Fibroblast of villous mesenchyme (primary cell): ENCODE measurements at regions not wholly inside any gene's neighbourhood (a gene's known extent, or its start where the extent isn't known, plus 50 kb on each side); places are given as distances from the start of the nearest gene placed in this dataset.

Experiments used
- DNase-seq: peaks from one replicate; pipeline ENCODE4 v3.0.0-alpha.2; 2010; ENCODE audit warnings: low read depth
- H3K4me3 ChIP-seq: 2 replicates; pipeline ENCODE4 v1.5.1; 2011; ENCODE audit warnings: low read depth, mild to moderate bottlenecking, low read length
- CTCF ChIP-seq: IDR thresholded peaks from 2 replicates; pipeline ENCODE4 v1.5.1; 2012; ENCODE audit warnings: low read depth, mild to moderate bottlenecking, low read length; ENCODE audit not compliant: insufficient read depth

- no peak overlapping the region for H3K4me3 ChIP-seq
- no peak for TF ChIP-seq CTCF
- no peak for DNase-seq
These were observed 200.0 kb upstream of the MKI67 start for GRCh38 chr10:128326251-128326650.

- H3K4me3 ChIP-seq: no peak overlapping the region
- no peak for TF ChIP-seq CTCF
- no peak for DNase-seq
These were observed 200.6 kb upstream of the MKI67 start for GRCh38 chr10:128326851-128327250.

- no peak for TF ChIP-seq CTCF
- H3K4me3 ChIP-seq: no peak overlapping the region
- no peak for DNase-seq
These were observed 210.2 kb upstream of the MKI67 start for GRCh38 chr10:128336401-128336800.

GRCh38 chr10:128337860-128338378 lies 211.7 kb upstream of the MKI67 start:
- H3K4me3 ChIP-seq: no peak overlapping the region
- no peak for TF ChIP-seq CTCF
- no peak for DNase-seq

GRCh38 chr10:128338951-128339350 lies 212.7 kb upstream of the MKI67 start:
- DNase-seq: no peak
- no peak overlapping the region for H3K4me3 ChIP-seq
- TF ChIP-seq CTCF: no peak

GRCh38 chr10:128339753-128340152 lies 213.5 kb upstream of the MKI67 start:
- no peak overlapping the region for H3K4me3 ChIP-seq
- DNase-seq: no peak
- TF ChIP-seq CTCF: no peak

- DNase-seq: no peak
- H3K4me3 ChIP-seq: no peak overlapping the region
- no peak for TF ChIP-seq CTCF
These were observed 219.1 kb upstream of the MKI67 start for GRCh38 chr10:128345353-128345752.
